GM19324 (cell line): ENCODE measurements at regions not wholly inside any gene's neighbourhood (a gene's known extent, or its start where the extent isn't known, plus 50 kb on each side); places are given as distances from the start of the nearest gene placed in this dataset.

ENCODE experiments used
- ATAC-seq: cut with Tn5 transposase; IDR thresholded peaks from one replicate; pipeline ENCODE4 v1.9.1; 2021; ENCODE audit warnings: mild to moderate bottlenecking, moderate library complexity; ENCODE audit not compliant: unreplicated experiment, low FRiP score

DNA sequence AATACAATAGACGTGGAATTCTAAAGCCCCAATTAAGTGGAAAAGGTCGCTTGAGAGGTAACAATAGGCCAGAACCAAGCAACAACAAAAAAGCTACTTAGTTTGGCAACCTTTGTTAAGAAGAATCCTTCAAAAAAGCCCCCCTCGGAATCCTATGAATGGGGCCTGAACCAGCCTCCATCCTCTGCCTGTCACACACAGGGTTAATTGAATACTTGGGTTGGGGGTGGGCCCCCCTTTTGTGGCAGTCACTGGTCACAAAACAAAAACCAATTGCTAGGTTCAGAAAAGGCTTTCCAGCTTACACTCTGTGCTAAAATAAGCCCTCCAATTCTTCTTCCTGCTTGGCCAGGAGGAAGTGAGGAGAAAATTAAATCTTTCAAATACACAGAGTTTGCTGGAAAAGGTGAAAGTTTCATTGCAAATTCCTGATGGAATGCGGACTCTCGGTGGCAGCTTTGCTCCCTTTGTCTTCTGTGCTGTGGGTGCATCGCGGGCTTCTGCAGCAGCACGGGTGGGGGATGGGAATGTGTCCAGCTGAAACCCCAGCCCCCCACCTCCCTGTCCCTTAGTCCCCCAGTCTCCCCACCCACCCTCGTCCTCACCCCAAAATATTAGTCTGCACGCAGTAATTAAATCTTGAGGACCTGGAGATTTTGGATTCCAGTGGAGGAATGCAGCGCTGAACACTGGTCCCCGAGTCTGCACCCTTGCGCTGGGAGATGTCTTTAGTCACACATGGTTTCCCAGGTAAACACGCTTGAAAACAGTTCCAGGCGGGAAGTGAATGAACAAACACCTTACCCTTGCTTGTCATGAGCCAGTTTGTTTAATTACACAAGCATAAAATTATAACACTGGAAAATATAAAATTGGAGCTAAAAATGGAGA, 254.3 kb downstream of the SOX11 start:
- no peak for ATAC-seq

DNA sequence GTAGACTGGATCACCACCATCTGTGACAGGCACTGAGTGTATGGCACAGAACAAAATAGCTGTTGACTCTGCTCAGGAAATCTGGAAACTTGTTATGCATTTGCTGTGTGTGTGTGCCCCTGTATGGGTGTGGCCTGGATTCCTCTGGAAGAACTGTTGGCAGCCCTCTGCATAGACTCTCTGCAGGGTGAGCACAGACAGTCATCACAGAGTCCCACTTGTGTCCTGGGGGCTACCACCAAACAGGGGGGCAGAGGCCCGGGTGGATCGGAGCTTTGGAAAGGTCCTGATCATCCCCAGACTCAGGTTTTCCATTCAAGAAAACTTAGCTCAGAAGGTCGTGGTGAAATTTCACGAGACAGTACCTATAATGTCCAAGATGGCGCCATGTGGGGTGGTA, 258.6 kb downstream of the SOX11 start:
- ATAC-seq, result no peak

DNA sequence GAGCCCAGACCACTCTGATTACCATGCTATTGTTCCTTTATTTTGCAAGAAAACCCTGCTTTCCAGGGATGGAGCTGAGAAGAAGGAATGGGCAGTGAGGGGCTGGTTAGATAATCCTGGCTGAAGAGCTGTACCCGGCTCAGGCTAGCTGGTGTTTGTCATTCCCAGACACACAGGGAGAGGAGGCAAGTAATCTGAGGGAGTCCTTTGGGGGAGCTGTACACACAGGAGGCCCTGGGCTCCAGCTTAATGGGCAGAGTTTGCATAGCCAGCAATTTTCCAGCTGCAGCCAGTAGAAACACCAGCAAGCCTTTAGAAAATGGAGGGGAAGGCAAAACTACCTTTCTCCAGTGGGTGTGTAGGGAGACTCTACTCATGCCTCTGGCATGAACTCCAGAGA, 259.3 kb downstream of the SOX11 start:
- ATAC-seq, result no peak

DNA sequence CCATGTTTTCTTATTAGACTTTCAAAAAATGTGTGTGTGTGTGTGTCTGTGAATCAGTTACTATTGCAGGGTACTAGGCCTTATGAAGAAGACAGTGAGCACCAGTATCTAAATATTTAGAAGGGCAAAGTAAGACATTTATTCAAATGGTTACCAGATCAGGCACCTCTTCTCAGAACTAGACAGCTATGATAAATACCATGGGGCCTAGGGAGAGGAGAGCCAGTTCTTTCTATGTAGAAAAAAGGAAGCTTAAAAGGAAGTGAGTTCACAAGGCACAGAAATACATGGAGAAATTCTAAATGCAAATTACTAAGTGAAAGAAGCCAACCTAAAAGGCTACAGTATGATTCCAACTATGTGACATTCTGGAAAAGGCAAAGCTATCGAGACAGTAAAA, 261.3 kb downstream of the SOX11 start:
- ATAC-seq, result no peak

DNA sequence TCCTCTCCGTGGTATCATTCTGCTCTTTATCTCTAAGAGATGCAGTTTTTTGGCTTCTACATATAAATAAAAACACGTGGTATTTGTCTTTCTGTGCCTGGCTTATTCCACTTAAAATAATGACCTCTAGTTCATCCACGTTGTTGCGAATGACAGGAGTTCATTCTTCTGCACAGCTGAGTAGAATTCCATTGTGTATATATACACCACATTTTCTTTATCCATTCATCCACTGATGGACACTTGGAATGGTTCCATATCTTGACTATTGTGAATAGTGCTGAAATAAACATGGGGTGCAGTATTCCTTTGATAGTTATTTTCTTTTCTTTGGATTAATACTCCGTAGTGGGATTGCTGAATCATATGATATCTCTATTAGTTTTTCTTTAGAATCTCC, 262.3 kb downstream of the SOX11 start:
- ATAC-seq, result no peak

DNA sequence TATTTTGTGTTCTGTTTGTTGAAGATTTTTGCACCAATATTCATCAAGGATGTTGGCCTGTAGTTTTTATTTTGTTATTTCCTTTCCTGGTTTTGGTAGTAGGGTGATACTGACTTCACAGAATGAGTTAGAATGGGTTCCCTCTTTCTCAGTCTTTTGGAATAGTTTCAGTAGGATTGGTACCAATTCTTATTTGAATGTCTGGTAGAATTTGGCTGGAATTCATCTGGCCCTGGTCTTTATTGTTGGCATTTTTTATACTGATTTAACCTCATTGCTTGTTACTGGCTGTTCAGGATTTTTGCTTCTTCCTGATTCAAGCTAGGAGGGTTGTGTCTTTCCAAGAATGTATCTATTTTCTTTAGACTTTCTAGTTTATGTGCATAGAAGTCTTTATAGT, 263.7 kb downstream of the SOX11 start:
- ATAC-seq, result no peak

DNA sequence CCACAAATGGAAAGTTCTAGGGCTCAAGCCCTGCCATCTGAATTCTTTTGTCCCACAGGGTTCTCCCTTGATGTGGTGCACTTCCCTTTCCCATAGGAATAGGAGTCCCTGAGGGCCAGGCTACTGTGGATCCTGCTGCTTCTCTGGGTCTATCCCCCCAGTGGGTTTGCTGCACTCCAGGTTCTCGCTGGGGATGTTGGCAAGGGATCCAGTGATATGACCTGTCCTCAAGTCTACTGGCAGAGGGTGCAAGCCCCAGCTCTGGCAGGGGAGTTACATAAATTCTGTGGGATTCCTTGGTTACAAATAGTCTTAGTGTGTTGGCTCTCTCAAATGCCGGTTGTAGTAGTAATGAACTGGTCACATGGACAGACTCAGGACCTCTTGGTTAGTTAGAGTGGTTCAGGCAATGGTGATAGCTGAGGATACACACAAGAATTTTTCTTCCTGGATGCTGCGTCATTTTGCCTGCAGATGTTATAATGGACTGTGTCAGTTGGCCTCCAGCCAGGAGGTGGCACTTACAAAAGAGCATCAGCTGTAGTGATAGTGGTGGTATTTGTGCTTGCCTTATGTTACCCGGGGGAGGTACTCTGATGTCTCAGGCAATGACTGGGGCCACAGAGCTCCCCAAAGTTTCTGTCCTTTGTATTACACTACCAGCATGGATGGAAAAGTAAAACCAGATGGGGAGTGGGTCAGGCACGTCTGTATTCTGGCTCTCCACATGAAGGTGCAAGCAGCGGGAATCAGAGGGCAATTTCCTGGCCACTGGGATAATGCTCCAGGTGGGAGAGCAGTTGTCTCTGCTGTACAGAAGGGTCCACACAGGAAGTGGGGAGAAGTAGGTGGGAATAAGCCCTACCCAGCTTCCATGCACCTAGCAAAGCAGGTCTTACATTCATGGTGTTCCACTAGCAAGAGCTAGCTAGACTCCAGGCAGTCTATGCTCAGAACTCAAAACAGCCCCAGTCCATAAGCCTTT, 267.9 kb downstream of the SOX11 start:
- no peak for ATAC-seq

DNA sequence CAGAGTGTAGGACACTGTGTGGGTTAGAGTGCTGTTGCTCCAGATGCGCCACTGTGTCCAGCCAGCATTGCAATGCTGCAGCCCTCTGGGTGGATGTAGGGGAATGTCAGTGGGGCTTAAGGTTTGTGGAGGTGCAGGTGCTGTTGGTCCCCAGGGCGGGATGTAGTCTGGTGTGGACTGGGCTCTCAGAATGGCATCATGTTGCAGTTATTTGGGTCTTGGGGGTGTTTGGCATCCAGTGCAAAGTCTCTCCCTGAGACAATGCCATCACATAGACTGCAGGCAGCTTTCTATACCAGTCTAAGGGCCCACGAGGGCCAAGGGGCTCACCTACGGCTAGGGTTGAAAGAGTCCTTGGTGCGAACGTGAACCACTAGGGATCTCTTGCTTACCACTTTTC, 275.3 kb downstream of the SOX11 start:
- no peak for ATAC-seq

DNA sequence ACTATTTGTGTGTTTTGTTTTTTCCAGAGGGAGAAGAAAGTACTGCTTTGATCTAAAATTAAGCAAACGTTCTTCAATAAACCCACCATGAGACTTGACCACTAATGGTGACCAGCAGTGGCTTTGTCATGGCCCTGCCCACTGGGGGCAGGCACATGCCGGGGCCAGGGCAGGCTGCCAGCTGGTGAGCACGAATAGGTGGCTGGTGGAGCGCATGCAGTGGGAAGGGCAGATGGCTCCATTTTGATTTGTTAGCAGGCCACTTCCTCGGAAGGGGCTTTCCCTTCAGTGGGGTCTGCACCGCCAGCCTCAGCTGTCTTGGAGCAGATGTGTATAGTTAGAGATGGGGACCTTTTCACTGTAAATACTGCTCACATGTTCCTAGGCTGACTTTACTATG, 277.1 kb downstream of the SOX11 start:
- ATAC-seq, result no peak

DNA sequence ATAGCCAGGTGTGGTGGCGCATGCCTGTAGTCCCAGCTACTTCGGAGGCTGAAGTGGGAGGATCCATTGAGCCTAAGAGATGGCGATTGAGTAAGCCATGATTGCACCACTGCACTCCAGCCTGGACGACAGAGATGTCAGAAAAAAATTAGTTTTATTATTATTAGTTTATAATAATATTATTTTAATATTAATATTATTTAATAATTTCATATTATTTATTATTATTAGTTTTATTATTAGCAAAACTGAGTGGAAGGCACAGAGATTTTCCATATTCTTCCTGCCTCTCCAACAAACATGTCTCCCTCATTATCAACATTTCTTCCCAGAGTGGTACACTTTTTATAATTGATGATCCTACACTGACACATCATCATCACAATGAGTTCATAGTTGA, 278.2 kb downstream of the SOX11 start:
- no peak for ATAC-seq

DNA sequence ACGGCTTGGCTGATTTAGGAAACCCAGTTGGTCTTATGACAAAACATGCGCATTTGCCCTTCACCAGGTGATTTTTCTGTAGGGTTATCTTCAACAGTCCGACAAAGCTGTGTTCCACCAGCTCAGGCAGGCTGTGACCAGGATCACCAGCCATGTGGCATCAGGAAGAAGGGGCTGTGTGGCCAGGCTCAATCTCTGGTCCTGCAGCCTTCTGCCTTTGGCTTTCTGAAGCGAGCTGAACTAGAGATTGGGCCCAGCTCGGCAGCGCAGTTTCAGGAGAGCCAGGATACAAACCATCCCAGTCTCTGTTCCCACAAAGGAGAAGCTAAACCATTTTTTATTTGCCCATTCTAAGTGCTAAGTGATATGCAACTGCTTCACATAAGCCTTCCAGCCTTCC, 282.3 kb downstream of the SOX11 start:
- ATAC-seq, result no peak

DNA sequence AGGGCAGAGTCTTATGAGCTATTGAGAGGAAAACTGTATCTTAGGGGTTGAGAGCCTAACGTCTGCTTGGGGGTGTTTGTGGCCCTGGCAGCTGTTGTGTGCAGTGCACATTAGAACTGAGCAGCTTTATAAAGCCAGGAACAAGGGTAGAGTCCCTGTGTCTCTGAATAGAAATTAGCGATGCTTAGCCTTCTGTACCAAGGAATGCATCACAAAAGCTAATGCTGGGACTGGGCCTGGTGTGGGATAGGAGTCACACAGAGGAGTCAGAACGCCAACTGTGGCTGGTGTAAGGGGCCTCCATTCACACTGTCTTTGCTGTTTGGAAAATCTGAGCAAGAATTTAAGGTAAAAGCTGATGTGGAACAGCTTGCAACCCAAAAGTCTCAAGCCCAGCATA, 283.2 kb downstream of the SOX11 start:
- ATAC-seq, result no peak

DNA sequence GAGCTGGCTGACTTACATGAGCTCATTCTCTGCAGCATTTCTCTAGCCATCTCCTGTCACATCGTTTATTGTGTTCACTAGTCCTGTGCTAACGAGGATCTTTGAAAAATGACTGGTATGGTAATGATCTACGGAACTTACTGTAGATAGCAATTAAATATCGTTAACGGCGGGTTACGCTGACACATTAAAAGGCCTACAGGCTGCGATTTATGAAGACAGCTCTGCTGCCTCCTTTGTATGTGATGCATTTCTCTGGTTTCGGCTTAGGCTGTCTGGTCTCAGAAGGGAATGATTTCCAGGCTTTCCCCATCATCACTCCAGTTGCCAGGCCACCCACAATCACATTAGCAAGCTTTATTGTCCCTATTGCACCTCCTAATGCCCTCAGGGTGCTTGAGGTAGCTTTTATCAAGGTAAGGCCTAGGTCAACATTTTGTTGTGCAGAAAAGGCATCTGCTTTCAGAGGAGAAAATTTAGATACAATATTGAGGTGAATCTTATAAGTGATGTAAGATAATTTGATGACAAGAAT, 284.4 kb downstream of the SOX11 start:
- ATAC-seq, result no peak

DNA sequence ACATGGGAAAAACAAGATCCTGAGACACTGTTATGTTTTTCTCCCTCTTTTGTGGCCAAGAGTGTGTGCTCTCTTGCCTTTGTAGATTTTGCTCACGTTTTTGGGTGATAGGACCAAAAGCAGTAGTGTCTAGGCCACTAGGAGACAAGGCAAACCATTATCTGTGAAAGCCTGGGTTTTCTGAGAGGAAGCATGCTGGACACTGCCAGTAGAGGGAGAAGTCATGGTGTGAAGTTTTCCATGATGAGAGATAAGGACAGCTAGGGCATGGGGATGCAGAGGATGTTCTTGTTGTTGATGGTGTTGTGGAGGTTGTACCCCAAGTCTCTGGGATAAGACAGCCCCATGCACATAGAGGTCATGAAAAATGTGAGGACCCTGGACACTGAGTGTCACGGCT, 285.3 kb downstream of the SOX11 start:
- ATAC-seq, result no peak

DNA sequence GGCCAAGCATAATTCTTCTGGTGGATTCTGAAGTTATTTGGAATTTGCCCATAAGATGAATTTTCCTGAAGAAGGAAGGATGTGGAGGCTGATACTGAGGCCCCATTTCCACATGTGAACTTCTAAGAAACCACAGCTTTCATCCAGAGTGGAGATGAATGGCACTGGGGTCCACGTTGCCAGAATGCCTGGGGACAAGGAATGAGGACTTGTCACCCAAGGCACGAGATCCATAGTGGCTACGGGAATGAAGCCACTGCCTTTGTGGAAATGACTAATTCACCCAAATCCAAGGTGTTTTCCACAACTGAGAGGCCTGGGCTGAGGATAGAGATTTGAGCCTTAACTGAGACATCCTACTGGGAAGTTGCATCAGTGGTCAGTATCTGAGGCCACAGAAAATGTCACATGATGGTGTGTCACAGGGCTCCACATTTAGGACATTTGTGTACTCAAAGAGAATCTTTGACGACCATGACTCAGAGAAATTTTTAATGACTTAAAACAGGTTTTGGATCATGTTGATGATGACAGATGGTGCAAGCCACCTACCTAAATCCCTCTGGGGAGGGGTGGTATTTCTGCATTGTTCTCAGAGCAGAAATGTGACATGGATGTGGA, 286.1 kb downstream of the SOX11 start:
- ATAC-seq, result no peak

DNA sequence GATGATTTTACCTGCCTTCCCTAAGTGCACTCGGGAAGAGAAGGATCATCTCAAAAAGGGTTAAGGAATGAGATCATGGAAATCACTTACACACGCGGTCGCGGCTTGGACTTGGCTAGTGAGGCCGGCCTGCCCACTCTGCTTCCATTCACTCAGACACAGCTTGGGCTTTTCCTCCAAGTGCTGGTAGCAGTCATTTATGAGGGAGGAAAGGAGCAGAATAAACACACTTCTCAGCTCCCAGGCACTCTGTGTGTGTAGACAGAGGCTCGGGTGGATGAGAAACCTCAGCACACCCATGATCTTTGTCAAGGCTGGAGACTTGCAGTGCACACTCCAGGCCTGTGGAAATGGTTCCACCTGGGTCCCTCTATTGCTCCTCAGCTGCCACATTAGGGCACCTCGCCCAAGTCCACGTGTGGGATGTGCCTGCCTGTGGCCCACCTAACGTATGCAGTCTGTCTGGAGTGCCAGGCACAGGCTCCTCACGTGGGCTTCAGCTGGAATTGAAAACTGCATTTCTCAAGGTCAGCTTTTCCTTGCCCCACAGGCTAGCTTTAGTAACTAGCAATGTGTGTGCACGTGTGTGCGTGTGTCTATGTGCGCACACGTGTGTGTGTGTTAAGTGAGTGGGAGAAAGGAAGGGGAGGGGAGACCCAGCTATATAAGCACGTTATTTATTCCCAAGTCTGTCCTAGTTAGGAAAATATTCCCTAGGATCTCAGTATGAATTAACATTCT, 288.4 kb downstream of the SOX11 start:
- no peak for ATAC-seq

DNA sequence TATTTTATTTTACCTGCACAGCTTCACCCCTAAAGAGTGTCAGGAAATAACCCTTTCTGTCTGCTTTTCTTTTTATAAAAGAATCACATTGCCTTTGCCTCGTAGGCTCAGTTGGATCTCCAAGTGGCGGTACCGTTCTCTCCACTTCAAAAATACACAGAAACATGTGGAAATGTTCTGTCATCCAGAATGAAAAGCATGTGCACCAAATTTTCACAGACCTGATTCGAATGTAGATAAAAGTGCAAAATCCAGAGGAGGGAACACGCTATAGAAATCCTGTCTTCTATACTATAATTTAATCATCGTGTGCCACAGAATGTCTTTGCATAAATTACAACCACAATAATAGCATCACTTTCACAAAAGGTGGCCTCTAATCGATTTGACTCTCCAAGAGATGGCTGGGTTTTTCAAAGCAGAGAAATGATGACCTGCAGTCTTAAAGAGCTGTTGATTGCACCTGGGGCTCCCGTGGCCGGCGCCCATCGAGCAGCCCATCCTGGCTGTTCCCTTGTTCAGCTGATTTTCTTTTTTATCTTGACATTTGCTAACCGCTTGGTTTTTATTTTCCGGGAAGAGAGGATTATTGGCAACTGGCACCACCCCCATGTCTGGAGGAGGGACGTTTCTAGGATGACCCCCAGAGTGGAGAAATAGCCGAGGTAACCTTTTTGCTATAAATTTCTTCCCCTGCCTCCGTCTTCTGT, 290.2 kb downstream of the SOX11 start:
- ATAC-seq, result no peak

DNA sequence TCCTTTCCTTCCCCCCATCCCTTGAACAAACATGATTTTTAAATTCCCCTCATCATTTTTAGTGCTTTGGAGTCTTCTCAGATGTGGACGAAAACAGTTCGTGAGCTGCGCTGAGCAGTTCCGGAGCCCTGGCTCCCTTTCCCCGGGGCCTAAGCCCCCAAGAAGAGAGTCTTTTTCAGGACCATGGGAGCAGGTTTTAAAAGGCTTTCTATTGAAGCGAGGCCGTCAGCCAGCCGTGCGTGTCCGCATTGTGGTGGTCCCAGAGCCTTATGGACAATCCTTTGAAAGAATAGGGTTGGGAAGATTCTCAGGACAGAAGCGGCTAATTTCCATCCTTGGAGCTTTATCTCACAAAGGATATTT, 290.7 kb downstream of the SOX11 start:
- ATAC-seq, result no peak

DNA sequence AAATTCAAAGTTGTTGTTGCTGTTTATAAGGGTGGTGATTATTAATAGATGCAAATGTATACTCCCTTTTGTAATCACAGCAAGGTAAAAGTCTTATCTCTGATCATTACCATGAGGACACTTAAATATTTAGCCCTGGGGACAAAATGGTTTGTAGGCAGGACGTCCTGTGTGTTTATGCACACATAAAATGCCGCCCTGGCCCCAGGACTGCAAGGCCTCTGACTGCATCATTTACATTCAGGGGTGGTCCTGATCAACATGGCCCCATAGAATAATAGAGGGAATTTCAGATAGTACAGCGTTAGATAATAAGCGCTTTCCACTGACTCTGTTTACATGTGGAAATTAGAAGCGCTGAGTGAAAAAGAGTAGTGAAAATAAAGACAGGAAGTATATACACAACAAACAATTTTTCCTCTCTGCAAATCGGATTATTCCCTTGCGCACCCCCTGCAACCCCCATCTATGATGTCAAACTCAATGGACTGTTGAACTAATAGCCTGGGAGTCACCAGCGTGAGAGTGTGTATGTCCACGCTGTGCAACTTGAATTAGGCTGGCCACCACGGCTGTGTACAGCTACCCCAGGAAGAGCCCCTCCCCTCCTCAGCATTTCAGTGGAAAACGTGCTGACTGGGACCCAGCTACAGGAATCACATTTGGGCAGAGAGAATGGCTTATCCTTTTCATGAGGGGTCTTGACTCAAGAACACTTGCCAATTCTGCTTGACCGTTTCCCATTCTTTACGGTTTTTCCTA, 291.5 kb downstream of the SOX11 start:
- ATAC-seq, result no peak
